ENCODE measurements at regions not wholly inside any gene's neighbourhood (a gene's known extent, or its start where the extent isn't known, plus 50 kb on each side); places are given as distances from the start of the nearest gene placed in this dataset.

DNA sequence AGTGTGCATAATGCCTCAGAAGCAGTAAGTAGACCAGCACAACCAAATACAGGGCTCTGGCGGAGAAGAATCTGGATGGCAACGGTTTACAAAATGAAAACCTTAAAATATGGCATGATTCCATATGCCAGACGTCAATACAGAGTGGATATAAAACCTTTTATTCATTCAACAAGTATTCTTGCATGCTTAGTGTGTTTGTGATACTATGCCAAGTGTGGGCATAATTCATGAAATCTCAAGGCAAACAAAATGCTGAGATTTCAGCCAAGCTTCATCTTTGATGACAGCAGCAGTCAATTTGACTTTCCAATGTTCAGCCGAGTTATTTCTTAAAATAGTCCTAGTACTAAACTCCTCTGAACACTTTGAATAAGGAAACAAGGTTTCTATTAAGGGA is 119.4 kb downstream of the CD24 start (continued):
- TF ChIP-seq, protein P1, sequence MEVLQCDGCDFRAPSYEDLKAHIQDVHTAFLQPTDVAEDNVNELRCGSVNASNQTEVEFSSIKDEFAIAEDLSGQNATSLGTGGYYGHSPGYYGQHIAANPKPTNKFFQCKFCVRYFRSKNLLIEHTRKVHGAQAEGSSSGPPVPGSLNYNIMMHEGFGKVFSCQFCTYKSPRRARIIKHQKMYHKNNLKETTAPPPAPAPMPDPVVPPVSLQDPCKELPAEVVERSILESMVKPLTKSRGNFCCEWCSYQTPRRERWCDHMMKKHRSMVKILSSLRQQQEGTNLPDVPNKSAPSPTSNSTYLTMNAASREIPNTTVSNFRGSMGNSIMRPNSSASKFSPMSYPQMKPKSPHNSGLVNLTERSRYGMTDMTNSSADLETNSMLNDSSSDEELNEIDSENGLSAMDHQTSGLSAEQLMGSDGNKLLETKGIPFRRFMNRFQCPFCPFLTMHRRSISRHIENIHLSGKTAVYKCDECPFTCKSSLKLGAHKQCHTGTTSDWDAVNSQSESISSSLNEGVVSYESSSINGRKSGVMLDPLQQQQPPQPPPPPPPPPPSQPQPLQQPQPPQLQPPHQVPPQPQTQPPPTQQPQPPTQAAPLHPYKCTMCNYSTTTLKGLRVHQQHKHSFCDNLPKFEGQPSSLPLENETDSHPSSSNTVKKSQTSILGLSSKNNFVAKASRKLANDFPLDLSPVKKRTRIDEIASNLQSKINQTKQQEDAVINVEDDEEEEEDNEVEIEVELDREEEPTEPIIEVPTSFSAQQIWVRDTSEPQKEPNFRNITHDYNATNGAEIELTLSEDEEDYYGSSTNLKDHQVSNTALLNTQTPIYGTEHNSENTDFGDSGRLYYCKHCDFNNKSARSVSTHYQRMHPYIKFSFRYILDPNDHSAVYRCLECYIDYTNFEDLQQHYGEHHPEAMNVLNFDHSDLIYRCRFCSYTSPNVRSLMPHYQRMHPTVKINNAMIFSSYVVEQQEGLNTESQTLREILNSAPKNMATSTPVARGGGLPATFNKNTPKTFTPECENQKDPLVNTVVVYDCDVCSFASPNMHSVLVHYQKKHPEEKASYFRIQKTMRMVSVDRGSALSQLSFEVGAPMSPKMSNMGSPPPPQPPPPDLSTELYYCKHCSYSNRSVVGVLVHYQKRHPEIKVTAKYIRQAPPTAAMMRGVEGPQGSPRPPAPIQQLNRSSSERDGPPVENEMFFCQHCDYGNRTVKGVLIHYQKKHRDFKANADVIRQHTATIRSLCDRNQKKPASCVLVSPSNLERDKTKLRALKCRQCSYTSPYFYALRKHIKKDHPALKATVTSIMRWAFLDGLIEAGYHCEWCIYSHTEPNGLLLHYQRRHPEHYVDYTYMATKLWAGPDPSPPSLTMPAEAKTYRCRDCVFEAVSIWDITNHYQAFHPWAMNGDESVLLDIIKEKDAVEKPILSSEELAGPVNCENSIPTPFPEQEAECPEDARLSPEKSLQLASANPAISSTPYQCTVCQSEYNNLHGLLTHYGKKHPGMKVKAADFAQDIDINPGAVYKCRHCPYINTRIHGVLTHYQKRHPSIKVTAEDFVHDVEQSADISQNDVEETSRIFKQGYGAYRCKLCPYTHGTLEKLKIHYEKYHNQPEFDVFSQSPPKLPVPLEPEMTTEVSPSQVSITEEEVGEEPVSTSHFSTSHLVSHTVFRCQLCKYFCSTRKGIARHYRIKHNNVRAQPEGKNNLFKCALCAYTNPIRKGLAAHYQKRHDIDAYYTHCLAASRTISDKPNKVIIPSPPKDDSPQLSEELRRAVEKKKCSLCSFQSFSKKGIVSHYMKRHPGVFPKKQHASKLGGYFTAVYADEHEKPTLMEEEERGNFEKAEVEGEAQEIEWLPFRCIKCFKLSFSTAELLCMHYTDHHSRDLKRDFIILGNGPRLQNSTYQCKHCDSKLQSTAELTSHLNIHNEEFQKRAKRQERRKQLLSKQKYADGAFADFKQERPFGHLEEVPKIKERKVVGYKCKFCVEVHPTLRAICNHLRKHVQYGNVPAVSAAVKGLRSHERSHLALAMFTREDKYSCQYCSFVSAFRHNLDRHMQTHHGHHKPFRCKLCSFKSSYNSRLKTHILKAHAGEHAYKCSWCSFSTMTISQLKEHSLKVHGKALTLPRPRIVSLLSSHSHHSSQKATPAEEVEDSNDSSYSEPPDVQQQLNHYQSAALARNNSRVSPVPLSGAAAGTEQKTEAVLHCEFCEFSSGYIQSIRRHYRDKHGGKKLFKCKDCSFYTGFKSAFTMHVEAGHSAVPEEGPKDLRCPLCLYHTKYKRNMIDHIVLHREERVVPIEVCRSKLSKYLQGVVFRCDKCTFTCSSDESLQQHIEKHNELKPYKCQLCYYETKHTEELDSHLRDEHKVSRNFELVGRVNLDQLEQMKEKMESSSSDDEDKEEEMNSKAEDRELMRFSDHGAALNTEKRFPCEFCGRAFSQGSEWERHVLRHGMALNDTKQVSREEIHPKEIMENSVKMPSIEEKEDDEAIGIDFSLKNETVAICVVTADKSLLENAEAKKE (CRISPR knock-in tag; IDR thresholded peaks at IDR 0.05), result no peak
- TF ChIP-seq NANOG (IDR thresholded peaks at IDR 0.05; ENCODE audit: borderline replicate concordance), result no peak
- no peak for TF ChIP-seq CREB1 (CRISPR knock-in tag; IDR thresholded peaks at IDR 0.05; ENCODE audit: low read depth)
- TF ChIP-seq, protein P2, sequence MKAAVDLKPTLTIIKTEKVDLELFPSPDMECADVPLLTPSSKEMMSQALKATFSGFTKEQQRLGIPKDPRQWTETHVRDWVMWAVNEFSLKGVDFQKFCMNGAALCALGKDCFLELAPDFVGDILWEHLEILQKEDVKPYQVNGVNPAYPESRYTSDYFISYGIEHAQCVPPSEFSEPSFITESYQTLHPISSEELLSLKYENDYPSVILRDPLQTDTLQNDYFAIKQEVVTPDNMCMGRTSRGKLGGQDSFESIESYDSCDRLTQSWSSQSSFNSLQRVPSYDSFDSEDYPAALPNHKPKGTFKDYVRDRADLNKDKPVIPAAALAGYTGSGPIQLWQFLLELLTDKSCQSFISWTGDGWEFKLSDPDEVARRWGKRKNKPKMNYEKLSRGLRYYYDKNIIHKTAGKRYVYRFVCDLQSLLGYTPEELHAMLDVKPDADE (IDR thresholded peaks at IDR 0.05), result no peak
- no peak for TF ChIP-seq POLR2AphosphoS5 (IDR thresholded peaks at IDR 0.05; ENCODE audit: low read depth)
- TF ChIP-seq JUNB (IDR thresholded peaks at IDR 0.05; ENCODE audit: unreplicated experiment), result no peak

DNA sequence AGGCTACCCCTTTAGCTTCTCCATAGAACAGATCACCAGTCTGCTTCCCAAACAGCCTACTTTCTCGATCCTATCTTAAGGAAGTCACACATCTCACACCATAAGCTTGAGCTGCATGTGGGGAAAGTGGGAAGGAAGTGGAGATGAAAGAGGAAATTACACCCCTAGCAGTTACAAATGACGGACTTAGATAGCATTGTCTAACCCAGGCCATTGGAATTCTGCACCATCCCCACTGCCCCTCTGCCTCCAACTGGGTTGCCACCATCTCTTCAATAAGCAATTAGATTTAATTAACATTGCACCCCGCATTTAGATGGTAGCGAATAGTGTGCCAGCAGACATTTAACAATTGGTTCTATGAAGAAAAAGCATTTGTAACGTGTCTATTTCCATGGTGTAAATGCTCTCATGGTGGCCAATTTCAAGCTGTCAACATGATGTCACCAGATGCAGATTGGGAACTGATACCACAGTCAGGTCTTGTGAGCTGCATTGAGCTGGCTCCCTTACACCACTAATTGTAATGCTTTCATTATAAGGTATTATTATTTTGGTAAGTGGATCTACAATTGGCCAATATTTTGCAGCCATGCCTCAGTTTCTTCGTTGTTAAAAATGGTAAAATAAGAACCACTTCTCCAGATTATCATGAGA is 124.7 kb downstream of the CD24 start:
- ATAC-seq, result no peak
- Histone ChIP-seq H3K4me2 (no peak overlapping the region), H3K27ac (ENCODE audit: low read depth) (no peak overlapping the region), H3K4me3 (no peak overlapping the region), H3F3A (replicated peaks; ENCODE audit: low read depth) (no peaks in the 10 kb centered on the region), H3K9me2 (ENCODE audit: insufficient read depth) (peaks cover 7% of the 10 kb centered on the region; the same call in 1 of the 2 replicates), H3K36me3 (ENCODE audit: insufficient read depth) (no peaks in the 10 kb centered on the region; the same call in 1 of the 2 replicates), H3K27me3 (ENCODE audit: insufficient read depth) (no peaks in the 10 kb centered on the region), H4K20me1 (replicated peaks; ENCODE audit: insufficient read depth) (no peaks in the 10 kb centered on the region), H2AFZ (peak overlapping the region; percentile 28; the same call in 1 of the 2 replicates), H3K79me2 (replicated peaks; ENCODE audit: insufficient read depth) (no peaks in the 10 kb centered on the region), H3K4me1 (ENCODE audit: insufficient read depth) (peaks cover 8% of the 10 kb centered on the region)
- Mint-ChIP-seq H3K9me3 (peaks cover 23% of the 10 kb centered on the region), H3K4me1 (peaks cover 4% of the 10 kb centered on the region; the same call in 2 of the 3 replicates), H3K4me3 (no peak overlapping the region), H3K27ac (no peak overlapping the region), H3K36me3 (ENCODE audit: low read depth) (peaks cover 16% of the 10 kb centered on the region; the same call in 2 of the 3 replicates), H3K27me3 (ENCODE audit: insufficient read depth, low read depth, poor library complexity) (peaks cover 2% of the 10 kb centered on the region)
- DNase-seq (ENCODE audit: low spot score), result no peak
- TF ChIP-seq EZH2 (IDR thresholded peaks at IDR 0.05; ENCODE audit: low read depth, unreplicated experiment), result no peak
- TF ChIP-seq, protein P3, sequence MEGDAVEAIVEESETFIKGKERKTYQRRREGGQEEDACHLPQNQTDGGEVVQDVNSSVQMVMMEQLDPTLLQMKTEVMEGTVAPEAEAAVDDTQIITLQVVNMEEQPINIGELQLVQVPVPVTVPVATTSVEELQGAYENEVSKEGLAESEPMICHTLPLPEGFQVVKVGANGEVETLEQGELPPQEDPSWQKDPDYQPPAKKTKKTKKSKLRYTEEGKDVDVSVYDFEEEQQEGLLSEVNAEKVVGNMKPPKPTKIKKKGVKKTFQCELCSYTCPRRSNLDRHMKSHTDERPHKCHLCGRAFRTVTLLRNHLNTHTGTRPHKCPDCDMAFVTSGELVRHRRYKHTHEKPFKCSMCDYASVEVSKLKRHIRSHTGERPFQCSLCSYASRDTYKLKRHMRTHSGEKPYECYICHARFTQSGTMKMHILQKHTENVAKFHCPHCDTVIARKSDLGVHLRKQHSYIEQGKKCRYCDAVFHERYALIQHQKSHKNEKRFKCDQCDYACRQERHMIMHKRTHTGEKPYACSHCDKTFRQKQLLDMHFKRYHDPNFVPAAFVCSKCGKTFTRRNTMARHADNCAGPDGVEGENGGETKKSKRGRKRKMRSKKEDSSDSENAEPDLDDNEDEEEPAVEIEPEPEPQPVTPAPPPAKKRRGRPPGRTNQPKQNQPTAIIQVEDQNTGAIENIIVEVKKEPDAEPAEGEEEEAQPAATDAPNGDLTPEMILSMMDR (conservative IDR thresholded peaks at IDR 0.05; ENCODE audit: low read depth in 2 of 2), result no peak
- no peak for TF ChIP-seq STAT1 (IDR thresholded peaks at IDR 0.05; ENCODE audit: unreplicated experiment)
- TF ChIP-seq NANOG (IDR thresholded peaks at IDR 0.05; ENCODE audit: borderline replicate concordance), result no peak
- TF ChIP-seq, protein P4, sequence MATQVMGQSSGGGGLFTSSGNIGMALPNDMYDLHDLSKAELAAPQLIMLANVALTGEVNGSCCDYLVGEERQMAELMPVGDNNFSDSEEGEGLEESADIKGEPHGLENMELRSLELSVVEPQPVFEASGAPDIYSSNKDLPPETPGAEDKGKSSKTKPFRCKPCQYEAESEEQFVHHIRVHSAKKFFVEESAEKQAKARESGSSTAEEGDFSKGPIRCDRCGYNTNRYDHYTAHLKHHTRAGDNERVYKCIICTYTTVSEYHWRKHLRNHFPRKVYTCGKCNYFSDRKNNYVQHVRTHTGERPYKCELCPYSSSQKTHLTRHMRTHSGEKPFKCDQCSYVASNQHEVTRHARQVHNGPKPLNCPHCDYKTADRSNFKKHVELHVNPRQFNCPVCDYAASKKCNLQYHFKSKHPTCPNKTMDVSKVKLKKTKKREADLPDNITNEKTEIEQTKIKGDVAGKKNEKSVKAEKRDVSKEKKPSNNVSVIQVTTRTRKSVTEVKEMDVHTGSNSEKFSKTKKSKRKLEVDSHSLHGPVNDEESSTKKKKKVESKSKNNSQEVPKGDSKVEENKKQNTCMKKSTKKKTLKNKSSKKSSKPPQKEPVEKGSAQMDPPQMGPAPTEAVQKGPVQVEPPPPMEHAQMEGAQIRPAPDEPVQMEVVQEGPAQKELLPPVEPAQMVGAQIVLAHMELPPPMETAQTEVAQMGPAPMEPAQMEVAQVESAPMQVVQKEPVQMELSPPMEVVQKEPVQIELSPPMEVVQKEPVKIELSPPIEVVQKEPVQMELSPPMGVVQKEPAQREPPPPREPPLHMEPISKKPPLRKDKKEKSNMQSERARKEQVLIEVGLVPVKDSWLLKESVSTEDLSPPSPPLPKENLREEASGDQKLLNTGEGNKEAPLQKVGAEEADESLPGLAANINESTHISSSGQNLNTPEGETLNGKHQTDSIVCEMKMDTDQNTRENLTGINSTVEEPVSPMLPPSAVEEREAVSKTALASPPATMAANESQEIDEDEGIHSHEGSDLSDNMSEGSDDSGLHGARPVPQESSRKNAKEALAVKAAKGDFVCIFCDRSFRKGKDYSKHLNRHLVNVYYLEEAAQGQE (IDR thresholded peaks at IDR 0.05; ENCODE audit: unreplicated experiment), result no peak
- TF ChIP-seq JUNB (IDR thresholded peaks at IDR 0.05; ENCODE audit: unreplicated experiment), result no peak
- TF ChIP-seq EZH2phosphoT487 (IDR thresholded peaks at IDR 0.05; ENCODE audit: unreplicated experiment), result no peak

Measured in GM23338 (cell line).